IPS-15b (cell line): ENCODE measurements at regions not wholly inside any gene's neighbourhood (a gene's known extent, or its start where the extent isn't known, plus 50 kb on each side); places are given as distances from the start of the nearest gene placed in this dataset.

Source experiments
- H3K27me3 ChIP-seq: one replicate; pipeline ENCODE4 v1.6.1; 2013; ENCODE audit warnings: low read length; ENCODE audit not compliant: control insufficient read depth, insufficient read depth
- H3K36me3 ChIP-seq: one replicate; pipeline ENCODE4 v1.6.1; 2013; ENCODE audit warnings: low read length; ENCODE audit not compliant: control insufficient read depth, insufficient read depth
- H3K4me1 ChIP-seq: one replicate; pipeline ENCODE4 v1.6.1; 2013; ENCODE audit warnings: mild to moderate bottlenecking, low read length; ENCODE audit not compliant: control insufficient read depth, insufficient read depth
- H3K4me3 ChIP-seq: one replicate; pipeline ENCODE4 v1.5.1; 2013; ENCODE audit warnings: low read depth, low read length
- H3K9ac ChIP-seq: one replicate; pipeline ENCODE4 v1.6.1; 2013; ENCODE audit warnings: low read depth, mild to moderate bottlenecking, low read length
- H3K9me3 ChIP-seq: one replicate; pipeline ENCODE4 v1.6.1; 2013; ENCODE audit warnings: mild to moderate bottlenecking, low read length; ENCODE audit not compliant: control insufficient read depth, insufficient read depth

DNA sequence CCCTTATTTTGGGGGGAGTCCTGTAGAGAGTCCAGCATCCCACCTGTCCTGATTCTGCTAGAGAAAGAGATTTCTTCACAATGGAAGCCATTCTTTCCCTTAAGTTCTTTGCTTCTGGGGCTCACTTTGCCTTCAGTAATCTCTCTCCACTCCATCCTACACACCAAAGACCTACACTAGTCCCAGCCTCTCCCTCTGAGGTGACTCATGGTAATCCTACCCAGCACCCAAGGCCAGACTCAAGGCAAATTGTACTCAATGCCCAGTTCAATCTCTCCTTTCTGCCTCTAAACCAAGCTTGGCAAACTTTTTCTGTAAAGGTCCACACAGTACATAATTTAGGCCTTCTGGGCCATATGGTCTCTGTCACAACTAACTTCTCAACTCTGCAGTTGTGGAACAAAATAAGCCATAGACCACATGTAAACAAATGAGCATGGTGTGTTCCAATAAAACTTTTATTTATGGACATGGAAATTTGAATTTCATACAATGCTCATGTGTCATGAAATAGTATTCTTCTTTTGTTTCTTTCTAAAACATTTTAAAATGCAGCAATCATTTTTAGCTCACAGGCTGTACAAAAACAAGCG is 72.5 kb downstream of the MRPL46 start:
- Histone ChIP-seq H3K36me3 (no peaks in the 10 kb centered on the region), H3K4me1 (peaks cover 3% of the 10 kb centered on the region), H3K9ac (no peak overlapping the region)

DNA sequence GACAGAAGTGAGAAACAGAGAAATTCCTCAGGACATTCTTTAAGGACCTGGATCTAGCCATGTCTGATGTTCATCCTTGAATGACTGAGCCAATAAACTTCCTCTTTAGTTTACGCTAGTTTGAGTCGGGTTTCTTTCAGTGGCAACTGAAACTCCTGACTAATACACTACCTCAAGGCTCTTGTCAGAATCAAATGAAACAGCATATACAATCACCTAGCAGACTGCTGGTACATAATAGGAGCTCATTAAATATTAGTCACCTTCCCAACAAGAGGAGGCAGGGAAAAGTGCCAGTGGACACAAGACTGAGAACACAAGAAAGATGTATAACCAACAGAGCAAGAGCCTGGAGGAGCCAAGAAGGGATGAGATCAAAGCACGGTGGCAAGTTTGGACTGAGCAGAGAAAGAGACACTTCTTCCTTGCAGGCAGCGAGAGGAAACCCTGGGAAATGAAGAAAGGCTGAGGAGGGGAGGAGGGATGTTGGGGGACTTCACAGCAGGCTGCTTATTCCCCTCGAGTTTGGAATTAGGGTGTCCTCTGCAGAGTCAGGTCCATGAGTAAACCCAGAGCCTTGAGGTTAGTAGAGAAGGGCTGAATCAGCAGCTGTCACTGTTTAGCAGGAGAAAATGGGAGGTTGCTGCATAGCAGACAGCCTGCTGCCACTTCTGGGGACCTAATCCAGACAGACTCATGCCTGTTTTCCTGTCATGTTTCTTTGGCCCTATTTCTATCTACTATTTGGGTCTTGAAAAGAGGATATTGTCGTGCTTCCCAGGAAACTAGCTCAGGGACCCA is 73.3 kb downstream of the MRPL46 start:
- peaks cover 3% of the 10 kb centered on the region for H3K4me1 ChIP-seq

More for the DNA sequence above, 72.5 kb downstream of the MRPL46 start:
- Histone ChIP-seq H3K27me3 (no peaks in the 10 kb centered on the region), H3K4me3 (no peak overlapping the region), H3K9me3 (no peaks in the 10 kb centered on the region)

DNA sequence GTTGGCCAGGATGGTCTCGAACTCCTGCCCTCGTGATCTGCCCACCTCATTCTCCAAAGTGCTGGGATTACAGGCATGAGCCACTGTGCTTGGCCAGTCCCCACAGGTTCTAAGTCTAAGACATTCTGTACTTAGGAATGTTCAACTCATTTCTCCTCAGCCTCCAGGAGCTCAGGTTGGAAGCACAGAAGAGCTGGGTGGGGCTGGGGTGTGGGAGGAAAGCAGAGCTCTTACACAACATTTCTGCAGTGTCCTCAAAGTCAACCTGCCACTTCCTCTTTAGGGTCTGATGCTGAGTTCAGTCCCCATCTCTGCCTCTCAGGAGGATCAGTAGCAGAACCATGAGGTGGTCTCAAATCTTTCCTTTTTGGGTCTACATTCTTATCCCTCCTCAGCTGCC is 75.5 kb downstream of the MRPL46 start:
- Histone ChIP-seq H3K27me3 (no peaks in the 10 kb centered on the region), H3K4me1 (peaks cover 8% of the 10 kb centered on the region), H3K36me3 (no peaks in the 10 kb centered on the region), H3K9me3 (no peaks in the 10 kb centered on the region), H3K4me3 (no peak overlapping the region), H3K9ac (no peak overlapping the region)

More for the DNA sequence above, 73.3 kb downstream of the MRPL46 start:
- Histone ChIP-seq H3K9me3 (no peaks in the 10 kb centered on the region), H3K36me3 (no peaks in the 10 kb centered on the region), H3K27me3 (no peaks in the 10 kb centered on the region), H3K9ac (no peak overlapping the region), H3K4me3 (no peak overlapping the region)

DNA sequence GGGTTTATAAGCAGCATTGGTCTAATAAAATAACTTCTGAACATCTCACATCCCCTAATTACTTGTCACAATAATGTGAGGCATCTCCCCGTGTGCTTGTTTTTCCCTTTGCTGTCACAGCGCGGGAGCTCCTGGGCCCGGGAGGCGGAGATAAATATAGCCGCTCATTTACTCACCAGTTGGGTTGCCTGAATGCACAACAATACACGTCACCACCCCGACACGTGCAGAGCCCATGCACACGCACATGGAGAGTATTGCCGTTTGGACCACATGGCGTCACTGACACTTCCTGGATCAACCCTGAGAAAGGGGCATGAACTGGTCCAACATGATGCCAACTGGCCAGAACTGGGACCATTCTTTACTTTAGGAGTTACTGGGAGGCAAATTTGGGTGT is 76.2 kb downstream of the MRPL46 start:
- Histone ChIP-seq H3K4me1 (peaks cover 6% of the 10 kb centered on the region), H3K4me3 (no peak overlapping the region), H3K36me3 (no peaks in the 10 kb centered on the region), H3K27me3 (no peaks in the 10 kb centered on the region), H3K9me3 (no peaks in the 10 kb centered on the region), H3K9ac (no peak overlapping the region)

DNA sequence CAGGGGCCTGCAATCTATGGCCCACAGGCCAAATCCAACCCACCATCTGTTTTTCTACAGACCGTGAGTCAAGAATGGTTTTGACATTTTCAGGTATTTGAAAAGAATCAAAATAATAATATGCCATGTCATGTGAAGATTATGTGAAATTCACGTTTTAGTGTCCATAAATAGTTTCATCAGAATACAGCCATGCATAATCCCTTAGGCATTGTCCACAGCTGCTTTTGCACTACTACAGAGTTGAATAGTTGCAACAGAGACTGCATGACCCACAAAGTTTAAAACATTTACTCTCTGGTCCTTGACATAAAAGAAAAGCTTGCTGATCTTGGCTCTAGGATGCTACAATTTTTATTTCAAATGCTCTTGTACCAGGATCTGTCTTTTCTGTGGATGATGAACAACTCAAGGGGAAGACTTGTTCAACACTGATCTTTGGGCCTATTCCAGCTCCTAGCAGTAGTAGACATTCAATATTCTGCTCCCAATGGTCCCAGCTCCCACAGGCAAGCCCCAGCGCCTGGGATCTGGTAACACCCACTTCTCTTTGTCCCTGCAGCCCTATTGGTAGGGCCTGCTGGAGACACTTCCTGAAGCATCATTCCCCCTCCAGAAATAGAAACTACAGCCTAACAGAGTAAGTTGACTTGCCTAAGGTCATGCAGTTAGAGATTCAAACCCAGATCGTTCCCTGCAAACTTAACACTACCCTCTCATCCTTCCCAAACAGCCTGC is 76.9 kb downstream of the MRPL46 start:
- Histone ChIP-seq H3K4me3 (no peak overlapping the region), H3K36me3 (no peaks in the 10 kb centered on the region), H3K27me3 (no peaks in the 10 kb centered on the region)

DNA sequence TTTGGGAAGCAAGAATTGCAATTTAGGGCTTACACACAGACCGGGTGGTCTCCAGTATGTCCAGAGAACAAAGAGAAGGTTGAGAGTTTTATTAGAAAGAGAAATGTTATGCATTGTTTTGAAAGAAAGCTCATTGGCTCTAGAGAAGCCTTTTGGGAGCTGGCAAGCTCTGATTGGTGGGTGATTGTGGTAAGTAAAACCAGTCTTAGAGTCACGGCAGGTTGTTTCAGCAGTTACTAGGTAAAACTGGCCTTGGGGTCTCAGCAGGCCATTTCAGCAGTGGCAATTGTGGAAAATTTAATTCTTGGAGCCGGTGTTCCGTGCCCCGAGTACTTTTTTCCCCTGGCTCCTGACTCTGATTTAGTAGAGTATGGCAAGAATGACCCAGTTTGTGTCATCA is 78.1 kb downstream of the MRPL46 start:
- no peak overlapping the region for H3K4me3 ChIP-seq
- no peak overlapping the region for H3K9ac ChIP-seq
- H3K4me1 ChIP-seq, result peaks cover 6% of the 10 kb centered on the region
- no peaks in the 10 kb centered on the region for H3K36me3 ChIP-seq
- H3K9me3 ChIP-seq, result no peaks in the 10 kb centered on the region
- no peaks in the 10 kb centered on the region for H3K27me3 ChIP-seq

More for the DNA sequence above, 76.9 kb downstream of the MRPL46 start:
- no peaks in the 10 kb centered on the region for H3K9me3 ChIP-seq
- peaks cover 6% of the 10 kb centered on the region for H3K4me1 ChIP-seq
- no peak overlapping the region for H3K9ac ChIP-seq

DNA sequence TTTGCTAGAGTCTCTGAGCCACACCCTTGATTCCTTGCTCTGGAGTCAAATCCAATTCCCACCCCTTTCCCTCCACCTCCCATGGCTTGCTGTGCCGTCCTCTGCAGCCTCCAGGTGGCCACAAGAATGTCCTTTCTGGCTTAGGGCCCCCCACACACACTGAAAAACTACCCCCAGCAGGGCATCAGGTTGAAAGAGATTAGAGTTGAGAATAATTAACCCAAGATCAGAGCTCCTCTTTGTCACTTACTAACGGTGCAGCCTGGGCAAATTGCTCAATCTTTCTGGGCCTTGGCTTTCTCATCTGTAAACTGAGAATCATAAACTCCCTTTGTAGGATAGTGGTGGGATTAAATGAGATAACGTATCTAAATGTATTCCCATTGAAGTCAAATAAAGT is 78.5 kb downstream of the MRPL46 start:
- Histone ChIP-seq H3K9ac (no peak overlapping the region), H3K27me3 (no peaks in the 10 kb centered on the region), H3K9me3 (no peaks in the 10 kb centered on the region), H3K4me3 (no peak overlapping the region), H3K4me1 (peaks cover 6% of the 10 kb centered on the region), H3K36me3 (no peaks in the 10 kb centered on the region)

DNA sequence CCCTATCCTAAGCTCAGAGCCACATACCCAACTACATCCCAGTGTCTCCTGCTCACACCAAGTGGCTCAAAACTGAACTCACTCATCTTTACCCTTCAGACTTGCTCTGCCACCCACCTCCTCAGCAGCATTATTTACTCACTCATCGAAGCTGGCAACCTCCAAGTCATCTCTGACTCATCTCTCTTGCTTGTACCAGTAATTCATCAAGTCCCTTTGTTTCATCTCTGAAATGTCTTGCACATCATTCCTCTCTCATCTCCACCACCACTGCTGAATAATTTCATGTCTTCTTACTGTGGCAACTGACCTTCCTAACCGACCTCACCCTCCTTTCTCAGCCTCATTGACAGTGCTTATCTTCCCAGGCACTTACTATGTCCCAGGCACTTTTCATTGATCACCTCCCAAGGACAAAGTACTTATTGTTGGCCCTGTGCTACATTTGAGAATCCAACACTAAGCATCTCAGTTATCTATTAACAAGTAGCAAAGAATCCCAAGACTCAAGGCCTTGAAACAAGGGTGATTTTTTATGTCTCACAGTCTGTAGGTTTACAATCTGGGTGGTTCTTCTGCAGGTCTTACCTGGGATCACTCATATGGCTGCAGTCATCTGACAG is 82.0 kb downstream of the MRPL46 start:
- no peaks in the 10 kb centered on the region for H3K36me3 ChIP-seq
- H3K9ac ChIP-seq, result no peak overlapping the region
- no peaks in the 10 kb centered on the region for H3K27me3 ChIP-seq
- no peak overlapping the region for H3K4me3 ChIP-seq
- peaks cover 6% of the 10 kb centered on the region for H3K4me1 ChIP-seq
- no peaks in the 10 kb centered on the region for H3K9me3 ChIP-seq

DNA sequence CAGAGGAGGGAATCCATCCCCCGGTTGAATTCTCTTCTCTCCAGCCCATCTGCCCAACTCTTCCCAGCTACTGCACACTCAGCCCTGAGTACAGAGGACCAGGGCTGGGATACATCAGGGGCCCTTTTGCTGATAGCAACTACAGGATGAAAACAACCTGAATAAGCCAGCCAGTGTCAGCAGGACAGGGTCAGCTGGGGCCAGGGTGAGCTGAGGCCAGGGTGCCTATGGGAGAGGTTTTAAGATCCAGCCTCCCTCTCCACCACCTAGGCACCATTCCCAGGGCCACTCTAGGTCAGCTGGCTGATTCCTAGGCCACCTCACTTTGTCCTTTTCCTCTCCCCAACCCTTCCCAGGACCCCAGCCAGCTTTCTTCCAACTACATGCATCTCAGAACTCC is 83.8 kb downstream of the MRPL46 start:
- Histone ChIP-seq H3K36me3 (no peaks in the 10 kb centered on the region), H3K4me3 (no peak overlapping the region), H3K9me3 (no peaks in the 10 kb centered on the region), H3K4me1 (peaks cover 2% of the 10 kb centered on the region), H3K9ac (no peak overlapping the region), H3K27me3 (no peaks in the 10 kb centered on the region)

DNA sequence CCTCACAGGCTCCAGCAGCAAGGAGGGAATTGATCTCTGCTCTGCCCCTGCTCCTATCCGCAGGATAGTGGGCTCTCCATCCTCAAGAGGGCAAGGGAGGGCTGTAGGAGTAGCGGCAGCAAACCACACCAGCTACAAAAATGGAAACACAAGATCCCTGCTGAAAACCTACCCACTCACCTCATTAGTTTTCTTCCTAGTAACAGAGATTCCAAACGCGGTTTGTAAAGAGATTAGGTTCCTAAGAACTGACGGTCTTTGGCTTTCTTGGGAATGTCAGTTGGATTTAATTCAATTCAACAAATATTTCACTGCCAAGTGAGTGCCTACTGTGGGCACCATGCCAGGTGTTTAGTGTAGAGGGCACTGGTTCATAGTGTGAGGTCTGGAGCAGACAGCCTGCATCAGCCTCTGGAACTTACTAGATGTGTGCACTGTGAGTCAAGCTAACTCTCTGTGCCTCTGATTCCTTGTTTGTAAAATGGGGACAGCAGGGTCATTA is 84.7 kb downstream of the MRPL46 start:
- no peak overlapping the region for H3K9ac ChIP-seq
- H3K9me3 ChIP-seq, result no peaks in the 10 kb centered on the region
- H3K4me1 ChIP-seq, result no peaks in the 10 kb centered on the region

DNA sequence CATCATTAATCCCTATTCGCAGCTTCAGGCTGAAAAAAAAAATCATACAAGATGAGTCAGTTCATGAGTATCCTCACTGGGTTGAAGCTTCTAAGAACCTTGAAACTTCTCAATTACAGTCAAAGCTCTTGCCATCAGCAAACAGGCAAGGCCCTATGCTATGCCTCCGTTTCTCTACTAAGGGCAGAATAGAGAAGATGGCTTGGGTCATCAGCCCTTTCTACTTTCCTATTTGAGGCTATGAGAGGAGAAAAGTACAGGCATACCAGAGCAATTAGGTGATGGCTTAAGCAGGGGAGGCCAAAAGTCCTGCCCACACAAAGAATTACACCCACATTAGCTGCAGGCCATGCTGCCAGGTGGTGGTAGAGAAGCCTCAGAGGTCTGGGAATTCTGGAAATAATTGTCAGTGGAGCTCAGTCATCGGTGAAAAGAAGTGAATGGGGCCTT is 89.0 kb downstream of the MRPL46 start:
- no peak overlapping the region for H3K4me3 ChIP-seq
- H3K9me3 ChIP-seq, result no peaks in the 10 kb centered on the region
- no peak overlapping the region for H3K9ac ChIP-seq
- H3K27me3 ChIP-seq, result no peaks in the 10 kb centered on the region
- H3K36me3 ChIP-seq, result no peaks in the 10 kb centered on the region
- no peaks in the 10 kb centered on the region for H3K4me1 ChIP-seq

More for the DNA sequence above, 84.7 kb downstream of the MRPL46 start:
- no peak overlapping the region for H3K4me3 ChIP-seq
- H3K36me3 ChIP-seq, result no peaks in the 10 kb centered on the region
- H3K27me3 ChIP-seq, result no peaks in the 10 kb centered on the region
